Choroid plexus epithelial cell (primary cell): ENCODE measurements at regions not wholly inside any gene's neighbourhood (a gene's known extent, or its start where the extent isn't known, plus 50 kb on each side); places are given as distances from the start of the nearest gene placed in this dataset.

ENCODE experiments used
- DNase-seq: peaks from one replicate; pipeline ENCODE4 v3.0.0-alpha.2; 2010; ENCODE audit warnings: low read depth
- H3K4me3 ChIP-seq: 2 replicates; pipeline ENCODE4 v1.5.1; 2011; ENCODE audit warnings: low read depth, mild to moderate bottlenecking, control low read depth, low read length, moderate library complexity
- TF ChIP-seq, protein P1 (sequence below): conservative IDR thresholded peaks from 2 replicates; pipeline ENCODE4 v1.5.1; 2011; ENCODE audit warnings: low read depth, mild to moderate bottlenecking, control low read depth, inconsistent platforms, low read length, moderate library complexity

DNA sequence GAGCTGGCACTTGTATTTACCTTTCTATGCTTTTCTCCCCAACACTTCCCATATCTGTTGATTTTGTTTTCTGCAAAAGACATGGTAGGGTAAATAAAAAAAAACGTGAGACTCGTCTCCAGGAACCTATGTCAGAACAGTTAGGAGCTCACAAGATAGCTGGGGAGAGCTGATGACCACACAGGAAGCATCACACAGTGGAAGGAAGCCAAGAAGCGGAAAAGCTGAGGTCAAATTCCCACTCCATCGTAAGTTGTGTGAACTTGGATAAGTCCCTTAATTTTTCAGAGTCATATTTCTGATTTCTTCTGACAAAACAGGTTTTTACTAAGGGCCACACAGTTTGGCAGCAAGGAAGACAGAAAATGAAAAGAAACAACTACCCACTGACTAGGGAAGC, 199.6 kb downstream of the KLF5 start:
- TF ChIP-seq, protein P1, sequence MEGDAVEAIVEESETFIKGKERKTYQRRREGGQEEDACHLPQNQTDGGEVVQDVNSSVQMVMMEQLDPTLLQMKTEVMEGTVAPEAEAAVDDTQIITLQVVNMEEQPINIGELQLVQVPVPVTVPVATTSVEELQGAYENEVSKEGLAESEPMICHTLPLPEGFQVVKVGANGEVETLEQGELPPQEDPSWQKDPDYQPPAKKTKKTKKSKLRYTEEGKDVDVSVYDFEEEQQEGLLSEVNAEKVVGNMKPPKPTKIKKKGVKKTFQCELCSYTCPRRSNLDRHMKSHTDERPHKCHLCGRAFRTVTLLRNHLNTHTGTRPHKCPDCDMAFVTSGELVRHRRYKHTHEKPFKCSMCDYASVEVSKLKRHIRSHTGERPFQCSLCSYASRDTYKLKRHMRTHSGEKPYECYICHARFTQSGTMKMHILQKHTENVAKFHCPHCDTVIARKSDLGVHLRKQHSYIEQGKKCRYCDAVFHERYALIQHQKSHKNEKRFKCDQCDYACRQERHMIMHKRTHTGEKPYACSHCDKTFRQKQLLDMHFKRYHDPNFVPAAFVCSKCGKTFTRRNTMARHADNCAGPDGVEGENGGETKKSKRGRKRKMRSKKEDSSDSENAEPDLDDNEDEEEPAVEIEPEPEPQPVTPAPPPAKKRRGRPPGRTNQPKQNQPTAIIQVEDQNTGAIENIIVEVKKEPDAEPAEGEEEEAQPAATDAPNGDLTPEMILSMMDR: no peak
- no peak for DNase-seq
- H3K4me3 ChIP-seq: no peak overlapping the region

DNA sequence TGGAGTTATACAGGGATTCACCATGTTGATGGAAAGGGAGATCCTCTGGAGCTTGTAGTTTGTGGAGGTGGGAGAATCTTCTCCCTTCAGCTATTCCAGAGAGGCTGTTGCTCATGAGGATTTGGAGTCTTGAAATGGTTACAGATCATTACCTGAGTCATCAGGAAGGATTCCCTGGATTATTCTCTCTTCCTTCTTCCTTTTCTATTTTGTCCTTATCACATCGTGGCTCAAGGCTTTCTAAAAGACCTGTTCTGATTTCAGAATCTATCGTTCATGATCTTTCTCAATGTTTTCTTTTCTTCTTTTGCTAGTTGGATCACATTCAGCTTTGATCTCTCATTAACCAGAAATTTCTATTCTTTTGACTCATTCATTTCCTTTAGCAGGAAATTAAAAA, 196.0 kb downstream of the KLF5 start:
- no peak for DNase-seq
- TF ChIP-seq, protein P1: no peak
- H3K4me3 ChIP-seq: no peak overlapping the region

DNA sequence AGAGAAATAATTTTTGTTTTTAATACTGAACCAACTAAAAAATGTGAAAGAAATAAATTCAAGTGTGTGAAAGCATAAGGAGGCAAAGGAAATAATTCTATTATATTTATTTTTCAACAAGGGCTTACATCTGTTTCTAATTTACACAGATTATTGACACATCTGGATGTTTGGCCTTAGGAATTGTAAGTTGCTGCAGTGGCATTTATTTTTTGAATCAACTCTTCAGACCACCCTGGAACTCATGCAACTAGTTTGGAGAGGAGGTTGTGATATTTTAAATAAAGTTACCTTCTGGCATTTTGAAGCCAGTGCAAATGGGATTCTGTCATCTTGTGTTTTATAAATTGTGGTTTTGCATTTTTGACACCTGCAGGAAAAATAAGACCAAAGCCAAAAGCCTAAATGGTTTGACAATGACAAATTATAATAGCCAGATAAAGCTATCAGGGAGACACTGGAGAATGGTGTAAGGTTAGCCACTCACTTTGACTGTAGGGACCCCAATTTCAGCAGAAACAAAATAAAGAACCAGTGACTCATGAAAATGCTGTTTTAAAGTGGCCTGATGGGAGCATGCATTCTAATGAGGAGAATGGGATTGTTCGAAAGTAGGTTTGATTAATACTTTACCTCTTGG, 192.9 kb downstream of the KLF5 start:
- DNase-seq: no peak
- TF ChIP-seq, protein P1: no peak
- no peak overlapping the region for H3K4me3 ChIP-seq

- H3K4me3 ChIP-seq: no peak overlapping the region
- TF ChIP-seq, protein P1: no peak
- DNase-seq: no peak
Measured at GRCh38 chr13:73250061-73250460, 191.3 kb downstream of the KLF5 start.

GRCh38 chr13:73248711-73249580, 190.1 kb downstream of the KLF5 start:
- TF ChIP-seq, protein P1: no peak
- H3K4me3 ChIP-seq: no peak overlapping the region
- DNase-seq: peak; percentile 27

GRCh38 chr13:73248154-73248553, 189.3 kb downstream of the KLF5 start:
- DNase-seq: no peak
- H3K4me3 ChIP-seq: no peak overlapping the region
- TF ChIP-seq, protein P1: no peak
